ENCODE measurements at regions not wholly inside any gene's neighbourhood (a gene's known extent, or its start where the extent isn't known, plus 50 kb on each side); places are given as distances from the start of the nearest gene placed in this dataset.
"Not testable (repeated sequence)": the region's sequence is repeated elsewhere in the genome, so short reads cannot be mapped to it uniquely, and the experiment has no call there.

DNA sequence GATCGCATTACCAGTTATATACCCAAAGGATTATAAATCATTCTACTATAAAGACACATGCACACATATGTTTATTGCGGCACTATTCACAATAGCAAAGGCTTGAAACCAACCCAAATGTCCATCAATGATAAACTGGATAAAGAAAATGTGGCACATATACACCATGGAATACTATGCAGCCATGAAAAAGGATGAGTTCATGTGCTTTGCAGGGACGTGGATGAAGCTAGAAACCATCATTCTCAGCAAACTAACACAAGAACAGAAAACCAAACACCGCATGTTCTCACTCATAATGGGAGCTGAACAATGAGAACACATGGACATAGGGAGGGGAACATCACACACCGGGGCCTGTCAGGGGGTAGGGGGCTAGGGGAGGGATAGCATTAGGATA, 495.8 kb downstream of the AACS start:
- H3K4me3 ChIP-seq; H3K36me3 ChIP-seq; DNase-seq; H3K4me1 ChIP-seq; H3K27me3 ChIP-seq; H3K27ac ChIP-seq; H3K9me3 ChIP-seq (replicated peaks): not testable (repeated sequence)

- H3K27me3 ChIP-seq = no peaks in the 10 kb centered on the region
- no peaks in the 10 kb centered on the region for H3K36me3 ChIP-seq
- no peak overlapping the region for H3K27ac ChIP-seq
- no peaks in the 10 kb centered on the region for H3K9me3 ChIP-seq (replicated peaks)
- DNase-seq = no peak
- H3K4me1 ChIP-seq = no peaks in the 10 kb centered on the region
- no peak overlapping the region for H3K4me3 ChIP-seq
Observed at GRCh38 chr12:125564753-125565152, 499.5 kb downstream of the AACS start.

- Histone ChIP-seq H3K36me3 (no peaks in the 10 kb centered on the region), H3K9me3 (replicated peaks) (no peaks in the 10 kb centered on the region), H3K4me1 (no peaks in the 10 kb centered on the region), H3K27me3 (no peaks in the 10 kb centered on the region), H3K4me3 (no peak overlapping the region), H3K27ac (no peak overlapping the region)
- DNase-seq = no peak
Observed at GRCh38 chr12:125567581-125567980, 502.3 kb downstream of the AACS start.

DNA sequence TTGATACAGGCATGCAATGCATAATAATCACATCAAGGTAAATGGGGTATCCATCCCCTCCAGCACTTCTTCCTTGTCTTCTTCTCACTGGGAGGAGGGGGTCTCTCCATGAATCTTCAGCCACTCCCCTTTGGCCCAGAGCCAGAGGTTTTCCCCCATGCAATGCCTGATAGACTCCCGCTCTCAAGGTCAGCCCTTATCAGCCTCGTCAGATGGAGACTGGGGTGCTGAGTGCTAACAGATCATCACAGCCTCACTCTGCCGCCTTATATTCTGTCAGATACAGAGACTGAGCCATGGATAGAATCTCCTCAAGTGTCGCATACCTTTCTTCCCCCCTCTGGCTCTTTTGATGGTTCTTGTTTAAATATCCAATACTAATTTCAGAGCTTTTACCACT, 503.1 kb downstream of the AACS start:
- no peaks in the 10 kb centered on the region for H3K36me3 ChIP-seq
- no peaks in the 10 kb centered on the region for H3K4me1 ChIP-seq
- no peaks in the 10 kb centered on the region for H3K27me3 ChIP-seq
- H3K9me3 ChIP-seq (replicated peaks) = no peaks in the 10 kb centered on the region
- H3K27ac ChIP-seq = no peak overlapping the region
- no peak overlapping the region for H3K4me3 ChIP-seq
- no peak for DNase-seq

- DNase-seq = no peak
Observed at GRCh38 chr12:125573271-125573670, 508.0 kb downstream of the AACS start.

DNA sequence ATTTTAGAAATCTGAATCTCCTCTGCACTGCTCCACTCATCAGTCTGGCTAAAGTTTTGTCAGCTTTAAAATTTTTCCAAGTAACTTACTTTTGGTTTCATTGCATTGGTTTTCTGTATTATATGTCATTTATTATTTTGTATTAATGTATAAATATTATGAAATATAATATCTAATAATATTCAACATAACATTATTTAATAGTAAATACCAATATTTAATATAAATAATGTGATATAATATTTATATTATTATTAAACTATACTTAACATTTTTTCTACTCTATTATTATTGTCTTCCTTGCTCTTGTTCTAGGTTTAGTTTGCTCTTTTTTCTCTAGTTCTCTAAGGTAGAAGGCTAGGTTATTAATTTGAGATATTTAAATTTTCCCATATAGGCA, 512.1 kb downstream of the AACS start:
- Histone ChIP-seq H3K4me3 (no peak overlapping the region), H3K9me3 (replicated peaks) (peaks cover 6% of the 10 kb centered on the region; the same call in 1 of the 2 replicates), H3K36me3 (no peaks in the 10 kb centered on the region), H3K27me3 (no peaks in the 10 kb centered on the region), H3K27ac (no peak overlapping the region), H3K4me1 (no peaks in the 10 kb centered on the region)
- DNase-seq = no peak

More at GRCh38 chr12:125573271-125573670, 508.0 kb downstream of the AACS start:
- Histone ChIP-seq H3K9me3 (replicated peaks) (peaks cover 3% of the 10 kb centered on the region; the same call in 1 of the 2 replicates), H3K4me3 (no peak overlapping the region), H3K4me1 (no peaks in the 10 kb centered on the region), H3K36me3 (no peaks in the 10 kb centered on the region), H3K27ac (no peak overlapping the region), H3K27me3 (no peaks in the 10 kb centered on the region)

DNA sequence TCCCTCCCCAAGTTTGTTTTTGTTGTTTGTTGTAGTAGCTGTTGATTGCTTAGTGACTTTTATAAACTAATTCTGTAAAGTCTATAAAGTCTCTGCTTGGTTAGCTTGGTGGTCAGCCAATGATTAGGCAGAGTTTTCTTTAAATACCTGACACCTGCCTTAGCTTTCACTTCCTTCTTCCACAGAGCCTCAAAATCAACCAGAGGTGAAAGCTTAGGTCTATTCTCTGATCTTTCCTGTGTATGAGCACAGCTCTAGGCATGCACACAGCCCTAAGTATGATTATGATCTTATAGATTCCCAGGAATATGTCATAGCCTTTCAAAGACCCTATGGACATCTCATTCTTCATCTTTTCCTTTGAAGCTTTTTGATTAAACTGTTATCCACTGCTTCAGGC, 514.7 kb downstream of the AACS start:
- DNase-seq = no peak
- Histone ChIP-seq H3K4me3 (no peak overlapping the region), H3K36me3 (no peaks in the 10 kb centered on the region), H3K4me1 (no peaks in the 10 kb centered on the region), H3K27me3 (no peaks in the 10 kb centered on the region), H3K9me3 (replicated peaks) (peaks cover 6% of the 10 kb centered on the region; the same call in 1 of the 2 replicates), H3K27ac (no peak overlapping the region)

DNA sequence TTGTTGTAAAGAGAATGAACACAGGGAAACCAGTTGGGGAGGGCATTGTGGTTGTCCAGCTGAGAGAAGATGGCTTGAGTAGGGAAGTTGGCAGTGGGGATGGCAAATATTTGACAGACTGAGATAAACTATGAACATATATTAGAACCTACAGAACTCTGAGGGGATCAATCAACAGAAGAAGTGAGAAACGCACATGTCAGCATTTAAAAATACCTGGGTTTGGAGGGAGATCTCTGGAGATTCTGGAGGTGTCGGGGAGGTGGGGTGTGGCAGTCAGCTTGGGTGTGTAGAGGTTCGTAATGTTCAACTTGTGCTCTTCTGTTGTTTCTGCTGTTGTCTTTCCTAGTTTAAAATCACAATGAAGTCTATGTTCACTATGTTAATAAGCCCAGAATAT, 517.8 kb downstream of the AACS start:
- Histone ChIP-seq H3K36me3 (no peaks in the 10 kb centered on the region), H3K27ac (no peak overlapping the region), H3K4me1 (no peaks in the 10 kb centered on the region), H3K27me3 (no peaks in the 10 kb centered on the region), H3K4me3 (no peak overlapping the region), H3K9me3 (replicated peaks) (peaks cover 5% of the 10 kb centered on the region; the same call in 1 of the 2 replicates)
- DNase-seq = no peak

- Histone ChIP-seq H3K4me3 (no peak overlapping the region), H3K9me3 (replicated peaks) (no peaks in the 10 kb centered on the region), H3K4me1 (no peaks in the 10 kb centered on the region), H3K27me3 (no peaks in the 10 kb centered on the region), H3K36me3 (no peaks in the 10 kb centered on the region), H3K27ac (no peak overlapping the region)
- no peak for DNase-seq
Observed at GRCh38 chr12:125586441-125586840, 521.2 kb downstream of the AACS start.

- Histone ChIP-seq H3K9me3 (replicated peaks) (no peaks in the 10 kb centered on the region), H3K27me3 (no peaks in the 10 kb centered on the region), H3K36me3 (no peaks in the 10 kb centered on the region), H3K4me3 (no peak overlapping the region), H3K4me1 (no peaks in the 10 kb centered on the region), H3K27ac (no peak overlapping the region)
- DNase-seq = no peak
Observed at GRCh38 chr12:125593269-125593668, 528.0 kb downstream of the AACS start.

DNA sequence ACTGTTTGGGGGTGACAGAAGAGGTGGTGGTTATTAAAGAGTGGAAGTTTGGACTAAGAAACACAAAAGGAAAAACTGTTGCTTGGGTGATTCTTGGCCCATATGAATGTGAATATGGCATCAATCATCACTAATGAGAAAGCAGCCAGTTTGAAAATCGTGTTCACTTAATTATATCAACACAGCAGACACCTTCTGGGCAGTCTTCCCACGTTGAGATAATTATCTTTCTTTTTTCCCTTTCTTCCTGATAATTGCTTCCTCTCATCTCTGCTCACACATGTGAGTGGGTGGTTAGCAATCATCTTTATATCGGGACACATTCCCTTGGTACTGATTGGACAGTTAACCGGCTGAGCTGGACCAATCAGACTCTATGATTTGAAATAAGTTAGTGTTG, 539.7 kb downstream of the AACS start:
- H3K27me3 ChIP-seq = no peaks in the 10 kb centered on the region
- no peak overlapping the region for H3K4me3 ChIP-seq
- no peaks in the 10 kb centered on the region for H3K36me3 ChIP-seq
- no peaks in the 10 kb centered on the region for H3K9me3 ChIP-seq (replicated peaks)
- H3K27ac ChIP-seq = no peak overlapping the region
- DNase-seq = no peak
- no peaks in the 10 kb centered on the region for H3K4me1 ChIP-seq

DNA sequence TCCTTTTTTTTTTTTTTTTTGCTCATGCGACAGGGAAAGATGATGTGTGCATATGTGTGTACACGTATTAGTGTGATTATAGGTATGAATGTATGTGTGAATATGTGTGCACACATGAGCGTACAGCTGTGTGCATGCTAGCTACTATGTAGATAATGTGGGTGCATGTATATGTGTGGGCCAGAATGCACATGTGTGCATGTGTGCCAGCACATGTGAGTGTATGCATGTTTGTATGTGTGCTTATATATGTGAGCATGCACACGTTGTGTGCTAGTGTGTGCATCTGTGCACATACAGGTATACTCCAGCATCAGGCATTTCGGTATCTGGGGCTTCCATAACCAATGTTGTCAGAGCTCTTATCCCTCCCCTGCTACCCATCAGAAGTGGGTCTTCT, 541.1 kb downstream of the AACS start:
- H3K4me1 ChIP-seq = no peaks in the 10 kb centered on the region
- H3K4me3 ChIP-seq = no peak overlapping the region
- H3K27me3 ChIP-seq = peaks cover 4% of the 10 kb centered on the region; the same call in 1 of the 2 replicates
- H3K9me3 ChIP-seq (replicated peaks) = no peaks in the 10 kb centered on the region
- DNase-seq = no peak
- no peak overlapping the region for H3K27ac ChIP-seq
- no peaks in the 10 kb centered on the region for H3K36me3 ChIP-seq

GRCh38 chr12:125610292-125610691, 545.1 kb downstream of the AACS start:
- H3K4me1 ChIP-seq = no peaks in the 10 kb centered on the region
- no peak overlapping the region for H3K27ac ChIP-seq
- no peaks in the 10 kb centered on the region for H3K9me3 ChIP-seq (replicated peaks)
- H3K4me3 ChIP-seq = no peak overlapping the region
- no peaks in the 10 kb centered on the region for H3K36me3 ChIP-seq
- DNase-seq = no peak
- peaks cover 4% of the 10 kb centered on the region; the same call in 1 of the 2 replicates for H3K27me3 ChIP-seq

GRCh38 chr12:125610971-125611370, 545.7 kb downstream of the AACS start:
- no peaks in the 10 kb centered on the region for H3K4me1 ChIP-seq
- H3K9me3 ChIP-seq (replicated peaks) = no peaks in the 10 kb centered on the region
- no peaks in the 10 kb centered on the region for H3K36me3 ChIP-seq
- no peak overlapping the region for H3K4me3 ChIP-seq
- H3K27ac ChIP-seq = no peak overlapping the region
- peaks cover 4% of the 10 kb centered on the region; the same call in 1 of the 2 replicates for H3K27me3 ChIP-seq
- DNase-seq = no peak

DNA sequence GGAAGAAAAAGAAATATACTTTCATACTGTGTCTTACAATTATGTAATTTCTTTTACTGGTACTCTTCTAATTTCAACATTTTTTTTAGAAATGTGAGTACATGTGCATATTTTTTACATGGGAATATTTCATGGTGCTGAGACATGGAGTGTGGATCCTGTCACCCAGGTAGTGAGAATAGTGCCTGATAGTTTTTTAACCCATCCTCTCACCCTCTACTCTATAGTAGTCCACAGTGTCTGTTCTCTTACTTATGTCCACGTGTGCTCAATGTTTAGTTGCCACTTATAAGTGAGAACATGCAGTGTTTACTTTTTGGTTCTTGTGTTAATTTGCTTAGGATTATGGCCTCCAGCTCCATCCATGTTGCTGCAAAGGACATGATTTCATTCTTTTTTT, 548.8 kb downstream of the AACS start:
- DNase-seq = no peak
- Histone ChIP-seq H3K27ac (no peak overlapping the region), H3K4me1 (no peaks in the 10 kb centered on the region), H3K9me3 (replicated peaks) (no peaks in the 10 kb centered on the region), H3K4me3 (no peak overlapping the region), H3K27me3 (peaks cover 4% of the 10 kb centered on the region; the same call in 1 of the 2 replicates), H3K36me3 (no peaks in the 10 kb centered on the region)

DNA sequence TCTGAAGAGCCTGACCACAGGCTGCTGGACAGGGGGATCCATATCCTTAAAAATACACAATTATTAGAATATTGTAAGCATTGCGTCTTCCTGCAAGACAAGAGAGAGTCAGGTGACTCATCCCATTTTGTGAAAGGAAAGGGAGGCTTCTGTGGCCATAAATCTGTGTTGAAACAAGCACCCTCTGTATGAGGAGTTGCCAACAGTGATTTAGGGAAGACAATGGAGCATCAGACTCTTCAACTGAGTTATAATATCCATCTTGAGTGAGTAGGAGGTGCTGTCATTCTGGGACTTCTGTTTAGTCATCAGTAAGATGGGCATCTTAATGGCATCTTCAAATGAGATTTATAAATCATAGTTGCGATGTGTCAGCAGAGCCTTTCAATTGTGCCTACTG, 554.5 kb downstream of the AACS start:
- Histone ChIP-seq H3K27ac (no peak overlapping the region), H3K4me1 (no peaks in the 10 kb centered on the region), H3K9me3 (replicated peaks) (no peaks in the 10 kb centered on the region), H3K4me3 (no peak overlapping the region), H3K36me3 (no peaks in the 10 kb centered on the region), H3K27me3 (no peaks in the 10 kb centered on the region)
- no peak for DNase-seq

Measured in SJCRH30 (cell line).